Adrenal gland (tissue), 9 donors: ENCODE measurements at regions not wholly inside any gene's neighbourhood (a gene's known extent, or its start where the extent isn't known, plus 50 kb on each side); places are given as distances from the start of the nearest gene placed in this dataset.
"Not testable (repeated sequence)": the region's sequence is repeated elsewhere in the genome, so short reads cannot be mapped to it uniquely, and the experiment has no call there.

ENCODE experiments used
- DNase-seq, 7 donors: peaks; one replicate each; pipeline ENCODE4 v3.0.0-alpha.2; 2019 to 2020
- H3K27ac ChIP-seq, 5 donors: fragments of 200-600 bp; sonication (generic) in 4 of 5; 1 replicate in 3 of 5; 2 replicates in 2 of 5; pipeline versions ENCODE4 v1.5.1 to v1.8.0; 2016 to 2020; ENCODE audit warnings: mild to moderate bottlenecking in 1 of 5
- H3K27me3 ChIP-seq: fragments of 200-600 bp; 2 replicates; pipeline ENCODE4 v1.8.0; 2021
- H3K36me3 ChIP-seq, 2 donors: fragments of 200-600 bp; replicated peaks in 1 of 2; 1 replicate in 1 of 2; 2 replicates in 1 of 2; pipeline versions ENCODE4 v1.5.1 to v1.8.0; 2018 to 2022
- H3K4me1 ChIP-seq, 2 donors: fragments of 200-600 bp; replicated peaks in 1 of 2; 1 replicate in 1 of 2; 2 replicates in 1 of 2; pipeline versions ENCODE4 v1.5.1 to v1.8.0; 2018 to 2021
- H3K4me3 ChIP-seq, 4 donors: fragments of 200-600 bp; sonication (generic) in 3 of 4; one replicate each; pipeline ENCODE4 v1.5.1; 2016 to 2018
- H3K9me3 ChIP-seq, 3 donors: fragments of 200-600 bp; sonication (generic) in 1 of 3; replicated peaks in 1 of 3; 1 replicate in 2 of 3; 2 replicates in 1 of 3; pipeline versions ENCODE4 v1.5.1 to v1.8.0; 2016 to 2021
- CTCF ChIP-seq, 6 experiments: fragments of 450-650 bp in 4 of 6; fragments of 200-600 bp in 2 of 6; sonication (generic) in 1 of 6; IDR thresholded peaks; 1 replicate in 5 of 6; 2 replicates in 1 of 6; pipeline versions ENCODE4 v1.5.1 to v1.8.0; 2016 to 2021; ENCODE audit warnings: antibody characterized with exemption in 6 of 6, mild to moderate bottlenecking in 2 of 6, moderate library complexity in 1 of 6
- WGBS, 4 donors: extraction: QIAGEN DNeasy Blood & Tissue Kit in 2 of 4; methylation state at CpG; one replicate each; pipeline versions ENCODE4 v1.1.5 to v1.1.7; 2013 to 2017; 5-methylcytosine and 5-hydroxymethylcytosine counted together
- intact Hi-C, 2 donors: fragments of 100-400 bp; cut with DNase I; formaldehyde crosslinking; loops; one replicate each; pipeline versions ENCODE4 v1.14.1 to v1.15.0; 2022 to 2023
- donor health status: healthy with polysubstance abuse.
- donor health status: Bipolar disorder and iron deficiency.
- donor health status: DM: yes; HTN: yes; CAD: no.
- donor health status: DM: no; HTN: no; CAD: no.
- donor health status: DM: no; HTN: no; CAD: no.

GRCh38 chr10:38403347-38404117 lies 309.4 kb downstream of the ZNF37A start:
- TF ChIP-seq CTCF (IDR thresholded peaks at IDR 0.05), result peak in 3 of 6 experiments; percentile 24 to 48 (median 26)
- Histone ChIP-seq H3K4me3 (peak overlapping the region in 3 of 4 donors; percentile 20 to 53 (median 32)), H3K27ac (peak overlapping the region; percentile 18 to 94 (median 86))
- intact Hi-C loops, H3K4me1 ChIP-seq, H3K27me3 ChIP-seq, H3K36me3 ChIP-seq, H3K9me3 ChIP-seq: not testable (repeated sequence)
- WGBS, 4 donors, result 66 to 88% (median 72%) methylated on average over 10 to 23 of the region's 23 CpGs
- peak in 2 of 7 donors; percentile 7 to 53 for DNase-seq

- intact Hi-C loops, H3K36me3 ChIP-seq, H3K4me3 ChIP-seq, H3K27me3 ChIP-seq, H3K9me3 ChIP-seq, H3K4me1 ChIP-seq, DNase-seq, H3K27ac ChIP-seq: not testable (repeated sequence)
- 90 to 100% (median 100%) methylated on average over 1 of the region's 1 CpG for WGBS, 4 donors
Measured at GRCh38 chr10:38423634-38424033, 329.5 kb downstream of the ZNF37A start.

GRCh38 chr10:38430242-38430641 lies 336.1 kb downstream of the ZNF37A start:
- H3K27ac ChIP-seq, H3K36me3 ChIP-seq, intact Hi-C loops, H3K9me3 ChIP-seq, DNase-seq, H3K27me3 ChIP-seq, H3K4me1 ChIP-seq, H3K4me3 ChIP-seq: not testable (repeated sequence)
- WGBS, 4 donors, result 50 to 100% (median 95%) methylated on average over 1 to 2 of the region's 2 CpGs

- H3K27me3 ChIP-seq, H3K4me3 ChIP-seq, DNase-seq, H3K4me1 ChIP-seq, H3K36me3 ChIP-seq, H3K9me3 ChIP-seq, H3K27ac ChIP-seq, intact Hi-C loops: not testable (repeated sequence)
- WGBS, 4 donors, result 60 to 90% (median 82%) methylated on average over 1 to 3 of the region's 5 CpGs; no CpG with 5 or more reads in 1 of the 4 donors
Measured at GRCh38 chr10:38437359-38437758, 343.2 kb downstream of the ZNF37A start.

GRCh38 chr10:38448614-38449355 lies 354.6 kb downstream of the ZNF37A start:
- intact Hi-C loops, DNase-seq, H3K27ac ChIP-seq, H3K36me3 ChIP-seq, H3K9me3 ChIP-seq, H3K4me3 ChIP-seq, H3K4me1 ChIP-seq, H3K27me3 ChIP-seq: not testable (repeated sequence)
- WGBS, 4 donors, result 96 to 99% (median 97%) methylated on average over 18 to 22 of the region's 22 CpGs

GRCh38 chr10:38449618-38450017 lies 355.5 kb downstream of the ZNF37A start:
- H3K4me3 ChIP-seq, H3K9me3 ChIP-seq, DNase-seq, H3K4me1 ChIP-seq, intact Hi-C loops, H3K27ac ChIP-seq, H3K36me3 ChIP-seq, H3K27me3 ChIP-seq: not testable (repeated sequence)
- 91 to 97% (median 96%) methylated on average over 6 to 21 of the region's 21 CpGs; no CpG with 5 or more reads in 1 of the 4 donors for WGBS, 4 donors

GRCh38 chr10:38450372-38451057 lies 356.4 kb downstream of the ZNF37A start:
- H3K27ac ChIP-seq, H3K4me1 ChIP-seq, H3K9me3 ChIP-seq, H3K27me3 ChIP-seq, H3K4me3 ChIP-seq, DNase-seq, H3K36me3 ChIP-seq, intact Hi-C loops: not testable (repeated sequence)
- WGBS, 4 donors, result 94 to 97% (median 95%) methylated on average over 24 to 32 of the region's 32 CpGs; no CpG with 5 or more reads in 1 of the 4 donors

- H3K4me1 ChIP-seq, H3K9me3 ChIP-seq, H3K36me3 ChIP-seq, H3K27me3 ChIP-seq, H3K4me3 ChIP-seq, DNase-seq, intact Hi-C loops, H3K27ac ChIP-seq: not testable (repeated sequence)
- WGBS, 4 donors, result 92 to 99% (median 96%) methylated on average over 14 to 28 of the region's 28 CpGs
Measured at GRCh38 chr10:38451306-38451967, 357.3 kb downstream of the ZNF37A start.
